Natural killer cell treated with Interleukin-12 subunit alpha and Interleukin-12 subunit beta and Interleukin-15 and Interleukin-18, amount 100 ng/mL, for 72 hours (primary cell): ENCODE measurements at regions not wholly inside any gene's neighbourhood (a gene's known extent, or its start where the extent isn't known, plus 50 kb on each side); places are given as distances from the start of the nearest gene placed in this dataset.

ENCODE experiments used
- ATAC-seq, 2 donors: fragments of 150-1000 bp; cut with Tn5 transposase in 1 of 2; sonication (Bioruptor Pico), chemical (Tn5 transposase) in 1 of 2; 2 replicates each; pipeline ENCODE4 v1.10.0; 2021
- DNase-seq: peaks from one replicate; pipeline ENCODE4 v3.0.0; 2022; ENCODE audit warnings: low spot score
- H3K27ac Mint-ChIP-seq, 2 donors: 1 replicate in 1 of 2; 2 replicates in 1 of 2; pipeline ENCODE4 v1.8.0; 2022; ENCODE audit warnings: mixed read lengths in 2 of 2, mild to moderate bottlenecking in 1 of 2, moderate library complexity in 1 of 2
- H3K27me3 Mint-ChIP-seq, 2 donors: 1 replicate in 1 of 2; 2 replicates in 1 of 2; pipeline ENCODE4 v1.8.0; 2022; ENCODE audit warnings: mixed read lengths in 2 of 2
- H3K36me3 Mint-ChIP-seq: one replicate; pipeline ENCODE4 v1.8.0; 2022; ENCODE audit warnings: mixed read lengths
- H3K4me1 Mint-ChIP-seq, 2 donors: 1 replicate in 1 of 2; 2 replicates in 1 of 2; pipeline ENCODE4 v1.8.0; 2022; ENCODE audit warnings: low read depth in 2 of 2, mixed read lengths in 2 of 2, mild to moderate bottlenecking in 1 of 2
- H3K4me3 Mint-ChIP-seq: one replicate; pipeline ENCODE4 v1.8.0; 2022; ENCODE audit warnings: mixed read lengths
- H3K9me3 Mint-ChIP-seq: 2 replicates; pipeline ENCODE4 v1.8.0; 2022; ENCODE audit warnings: mixed read lengths

GRCh38 chr5:168239325-168239724 is 52.1 kb upstream of the WWC1 start:
- DNase-seq (no peak), ATAC-seq (no peak)
- Mint-ChIP-seq H3K4me1 (no peaks in the 10 kb centered on the region), H3K27ac (no peak overlapping the region), H3K4me3 (no peak overlapping the region), H3K27me3 (peaks cover 0 to 8% of the 10 kb centered on the region in 2 donors), H3K9me3 (no peaks in the 10 kb centered on the region), H3K36me3 (no peaks in the 10 kb centered on the region)
